ENCODE measurements at regions not wholly inside any gene's neighbourhood (a gene's known extent, or its start where the extent isn't known, plus 50 kb on each side); places are given as distances from the start of the nearest gene placed in this dataset.
A peak's percentile ranks its signal among the peaks of the same experiment; 100 is the strongest.

DNA sequence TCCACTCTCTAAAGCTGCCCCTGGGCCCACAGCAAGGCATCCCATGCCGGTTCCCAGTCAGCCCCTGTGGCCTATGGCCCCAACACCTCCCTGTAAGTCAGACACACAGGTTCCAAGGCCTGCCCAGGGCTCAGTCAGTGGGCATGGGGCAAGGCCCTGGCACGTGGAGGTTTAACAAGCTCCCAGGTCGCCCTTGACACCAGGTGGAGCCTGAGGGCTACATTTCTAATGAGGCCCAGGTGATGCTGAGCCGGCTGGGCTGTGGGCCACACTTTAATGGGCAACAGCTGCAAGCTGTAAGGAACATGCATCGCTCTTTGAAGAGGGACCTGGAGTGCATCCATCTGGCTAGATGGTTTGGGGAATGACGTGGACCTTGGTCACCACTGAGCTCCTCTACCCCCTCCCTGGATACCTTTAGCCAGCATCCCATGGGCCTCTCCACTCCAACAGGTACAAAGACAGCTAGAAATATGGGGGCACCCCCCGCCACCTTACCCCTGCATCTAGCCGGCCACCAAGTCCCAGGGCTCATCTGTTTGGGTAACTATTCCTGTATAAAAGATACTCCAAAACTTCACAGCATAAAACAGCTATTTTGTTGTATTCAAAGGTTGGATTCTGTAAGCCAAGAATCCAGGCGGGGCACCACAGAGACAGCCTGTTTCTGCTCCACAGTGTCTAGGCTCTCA lies 122.5 kb downstream of the OAT start:
- H3K9me3 ChIP-seq = peaks cover 0 to 6% (median 0%) of the 10 kb centered on the region in 4 donors
- TF ChIP-seq POLR2A (IDR thresholded peaks at IDR 0.05) (no peak), CTCF (IDR thresholded peaks at IDR 0.05) (no peak)
- DNase-seq = peak in 1 of 3 donors; percentile 42
- no peaks in the 10 kb centered on the region for H3K27me3 ChIP-seq
- no peaks in the 10 kb centered on the region for H3K36me3 ChIP-seq
- H3K4me1 ChIP-seq = no peaks in the 10 kb centered on the region
- no peak overlapping the region for H3K27ac ChIP-seq
- H3K4me3 ChIP-seq = no peak overlapping the region

DNA sequence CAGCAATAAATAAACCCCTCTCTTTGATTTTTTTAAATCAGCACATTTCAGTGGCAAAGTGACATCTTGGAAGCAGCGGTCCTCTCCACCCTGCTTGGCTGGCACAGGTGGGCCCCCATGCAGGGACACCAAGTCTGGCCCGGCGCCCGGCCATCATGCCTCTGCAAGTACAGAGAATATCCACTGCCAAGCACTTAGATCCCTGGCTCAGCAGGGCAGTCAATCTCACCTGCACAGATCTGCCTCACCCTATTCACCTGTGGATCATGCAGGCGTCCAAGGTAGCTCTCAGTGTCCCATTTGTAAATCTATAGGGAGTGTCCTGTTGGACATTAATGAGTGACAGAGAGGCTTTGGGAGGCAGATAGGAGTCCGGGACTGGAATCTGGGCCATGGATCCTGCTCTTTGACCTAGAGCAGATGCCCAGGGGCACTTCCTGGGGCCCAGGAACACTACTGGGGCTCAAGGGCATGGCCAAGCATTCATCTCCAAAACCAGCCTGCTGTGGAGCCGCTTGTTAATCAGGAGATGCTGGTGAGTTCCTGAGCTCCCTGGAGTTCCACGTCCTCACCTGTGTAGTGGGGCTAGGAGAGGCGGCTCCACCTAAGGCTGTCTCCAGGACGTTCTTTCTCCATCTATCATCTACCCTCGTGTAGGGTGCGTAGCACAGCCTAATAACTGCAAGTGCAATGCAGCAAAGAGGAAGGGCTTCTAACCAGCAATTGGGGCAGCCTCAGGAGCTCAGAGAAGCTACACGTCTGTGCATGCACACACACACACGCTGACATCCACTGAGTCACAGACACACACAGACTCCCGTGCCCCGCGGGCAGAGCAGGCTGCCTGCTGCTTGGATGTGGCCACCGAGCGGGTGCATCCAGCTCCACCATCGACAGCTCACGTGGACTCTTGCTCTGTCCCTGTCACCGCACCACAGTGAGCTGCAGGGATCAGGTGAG lies 123.6 kb downstream of the OAT start:
- peak in 1 of 3 donors; percentile 31 for DNase-seq
- no peak for TF ChIP-seq CTCF (IDR thresholded peaks at IDR 0.05)
- TF ChIP-seq POLR2A (IDR thresholded peaks at IDR 0.05) = no peak
- no peaks in the 10 kb centered on the region for H3K4me1 ChIP-seq
- H3K9me3 ChIP-seq = no peaks in the 10 kb centered on the region
- H3K4me3 ChIP-seq = no peak overlapping the region
- no peaks in the 10 kb centered on the region for H3K36me3 ChIP-seq
- no peaks in the 10 kb centered on the region for H3K27me3 ChIP-seq
- no peak overlapping the region for H3K27ac ChIP-seq

DNA sequence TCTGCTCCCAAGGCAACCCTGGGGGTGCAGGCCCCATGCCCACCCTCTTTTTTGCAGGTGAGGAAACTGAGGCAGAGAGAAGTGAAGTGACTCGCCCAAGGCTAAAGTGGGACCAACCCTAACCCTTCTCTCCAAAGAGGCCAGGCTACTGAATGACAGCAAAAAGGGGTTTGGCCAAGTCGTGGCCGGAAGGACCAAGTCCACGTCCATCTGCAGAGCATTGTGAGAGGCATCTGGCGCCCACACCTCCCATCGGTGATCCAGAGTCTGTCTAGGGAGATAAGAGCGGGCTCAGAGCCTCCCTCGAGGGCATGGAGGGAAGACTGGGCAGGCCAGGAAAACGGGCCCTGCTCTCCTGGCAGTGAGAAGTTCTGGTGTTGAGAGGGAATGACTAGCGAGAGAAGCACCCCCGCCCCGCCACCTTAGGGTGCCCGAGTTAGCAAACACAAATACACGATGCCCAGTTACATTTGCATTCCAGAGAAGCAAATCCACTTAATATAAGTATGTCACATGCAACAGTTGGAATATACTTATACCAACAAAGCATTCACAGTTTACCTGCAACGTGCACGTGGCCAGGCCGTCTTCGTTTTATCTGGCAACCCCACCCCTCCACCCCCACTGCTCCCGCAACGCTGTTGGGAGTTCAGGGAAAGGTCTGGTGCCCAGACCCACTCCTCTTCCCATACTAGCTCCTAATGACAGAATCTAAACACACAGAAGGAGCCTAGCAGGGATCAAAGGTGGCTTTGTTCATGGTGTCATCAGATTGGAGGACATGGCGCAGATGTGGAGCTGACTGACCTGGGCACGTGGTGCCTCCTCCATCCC lies 124.9 kb downstream of the OAT start:
- Histone ChIP-seq H3K4me1 (no peaks in the 10 kb centered on the region), H3K36me3 (no peaks in the 10 kb centered on the region), H3K9me3 (no peaks in the 10 kb centered on the region), H3K27ac (no peak overlapping the region), H3K4me3 (no peak overlapping the region), H3K27me3 (no peaks in the 10 kb centered on the region)
- TF ChIP-seq POLR2A (IDR thresholded peaks at IDR 0.05) (no peak), CTCF (IDR thresholded peaks at IDR 0.05) (no peak)
- DNase-seq = peak in 1 of 3 donors; percentile 38

DNA sequence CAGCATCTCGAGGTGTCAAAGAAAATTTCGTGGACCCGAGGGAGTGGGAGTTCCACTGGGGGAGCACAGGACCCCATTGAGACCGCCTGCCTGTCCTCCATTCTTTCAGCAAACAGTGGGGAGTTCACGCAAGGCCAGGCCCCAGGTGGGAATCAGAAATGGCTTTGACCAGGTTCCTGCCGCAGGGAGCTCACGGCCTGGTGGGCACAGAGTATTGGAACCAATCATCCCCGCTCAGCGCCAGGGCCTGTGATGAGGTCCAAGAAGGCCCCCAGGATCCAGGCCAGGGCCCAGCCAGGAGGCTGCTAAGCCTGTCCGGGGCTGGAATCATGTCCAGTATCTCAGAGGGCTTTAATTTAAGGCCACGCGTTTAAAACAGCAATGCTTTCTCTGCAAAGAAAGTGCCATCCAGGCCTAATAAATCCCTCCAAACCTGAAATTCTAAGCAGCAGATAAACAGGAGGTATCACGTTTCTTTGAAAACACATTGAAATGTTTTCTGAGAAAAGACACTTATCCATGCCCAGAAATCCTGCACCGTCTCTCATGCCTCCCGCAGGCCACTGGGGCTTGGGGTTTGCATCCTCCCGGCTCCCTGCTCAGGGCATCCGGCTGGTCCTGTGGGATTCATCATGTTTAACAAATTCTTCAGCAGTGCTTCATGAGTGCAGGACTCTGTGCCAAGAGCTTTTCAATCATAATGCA lies 125.7 kb downstream of the OAT start:
- Histone ChIP-seq H3K4me1 (no peaks in the 10 kb centered on the region), H3K27ac (no peak overlapping the region), H3K4me3 (no peak overlapping the region), H3K9me3 (no peaks in the 10 kb centered on the region), H3K27me3 (no peaks in the 10 kb centered on the region), H3K36me3 (no peaks in the 10 kb centered on the region)
- peak in 1 of 3 donors; percentile 34 for DNase-seq
- no peak for TF ChIP-seq POLR2A (IDR thresholded peaks at IDR 0.05)
- TF ChIP-seq CTCF (IDR thresholded peaks at IDR 0.05) = no peak

All from Peyer's patch (tissue), 4 donors.